DMS153 treated with DMSO at 0.1 percent for 48 hours (cell line): ENCODE measurements at regions not wholly inside any gene's neighbourhood (a gene's known extent, or its start where the extent isn't known, plus 50 kb on each side); places are given as distances from the start of the nearest gene placed in this dataset.
A peak's percentile ranks its signal among the peaks of the same experiment; 100 is the strongest.
"Not testable (repeated sequence)": the region's sequence is repeated elsewhere in the genome, so short reads cannot be mapped to it uniquely, and the experiment has no call there.

Source experiments
- DNase-seq: peaks from one replicate; lab custom pipeline; 2025; ENCODE audit not compliant: unreplicated experiment; lab: John Stamatoyannopoulos, UW

- peak; percentile 80 for DNase-seq
Observed at GRCh38 chr2:175690113-175690837, 311.8 kb downstream of the LNPK start.

GRCh38 chr2:175688243-175688642, 313.8 kb downstream of the LNPK start:
- no peak for DNase-seq

- no peak for DNase-seq
Observed at GRCh38 chr2:175687465-175687864, 314.6 kb downstream of the LNPK start.

GRCh38 chr2:175686002-175686401, 316.1 kb downstream of the LNPK start:
- no peak for DNase-seq

- DNase-seq, result no peak
Observed at GRCh38 chr2:175684466-175684865, 317.6 kb downstream of the LNPK start.

GRCh38 chr2:175679728-175680127, 322.3 kb downstream of the LNPK start:
- DNase-seq, result no peak

GRCh38 chr2:175679231-175679630, 322.8 kb downstream of the LNPK start:
- no peak for DNase-seq

- no peak for DNase-seq
Observed at GRCh38 chr2:175677880-175678279, 324.2 kb downstream of the LNPK start.

- DNase-seq, result no peak
Observed at GRCh38 chr2:175676813-175677212, 325.3 kb downstream of the LNPK start.

GRCh38 chr2:175668804-175669203, 333.3 kb downstream of the LNPK start:
- not testable (repeated sequence) for DNase-seq

GRCh38 chr2:175662335-175662734, 339.7 kb downstream of the LNPK start:
- DNase-seq, result no peak

GRCh38 chr2:175648577-175649063, 353.4 kb downstream of the LNPK start:
- DNase-seq, result no peak

- DNase-seq, result no peak
Observed at GRCh38 chr2:175647058-175647457, 355.0 kb downstream of the LNPK start.

GRCh38 chr2:175640655-175641054, 361.4 kb downstream of the LNPK start:
- DNase-seq, result no peak

GRCh38 chr2:175633227-175633626, 368.8 kb downstream of the LNPK start:
- DNase-seq, result no peak

GRCh38 chr2:175631245-175631623, 370.8 kb downstream of the LNPK start:
- peak; percentile 47 for DNase-seq

GRCh38 chr2:175630280-175631244, 371.5 kb downstream of the LNPK start:
- DNase-seq, result peak; percentile 78

- DNase-seq, result no peak
Observed at GRCh38 chr2:175628243-175628642, 373.8 kb downstream of the LNPK start.

GRCh38 chr2:175627405-175627804, 374.7 kb downstream of the LNPK start:
- no peak for DNase-seq

GRCh38 chr2:175626796-175627195, 375.3 kb downstream of the LNPK start:
- no peak for DNase-seq

GRCh38 chr2:175624785-175625184, 377.3 kb downstream of the LNPK start:
- no peak for DNase-seq

- DNase-seq, result no peak
Observed at GRCh38 chr2:175624211-175624761, 377.8 kb downstream of the LNPK start.
